Chondrocyte (in vitro differentiated cells): ENCODE measurements at regions not wholly inside any gene's neighbourhood (a gene's known extent, or its start where the extent isn't known, plus 50 kb on each side); places are given as distances from the start of the nearest gene placed in this dataset.

ENCODE experiments used
- DNase-seq: peaks from one replicate; pipeline ENCODE4 v3.0.0; 2021; ENCODE audit warnings: mixed read lengths, low spot score
- H3K27ac Mint-ChIP-seq: one replicate; pipeline ENCODE4 v1.8.0; 2021; ENCODE audit warnings: mild to moderate bottlenecking, moderate library complexity, mixed read lengths; ENCODE audit not compliant: unreplicated experiment
- H3K27me3 Mint-ChIP-seq: 2 replicates; pipeline ENCODE4 v1.8.0; 2021; ENCODE audit warnings: low read depth, mixed read lengths
- H3K36me3 Mint-ChIP-seq: 2 replicates; pipeline ENCODE4 v1.8.0; 2021; ENCODE audit warnings: low read depth, mixed read lengths
- H3K4me1 Mint-ChIP-seq: 2 replicates; pipeline ENCODE4 v1.8.0; 2021; ENCODE audit warnings: low read depth, mild to moderate bottlenecking, mixed read lengths
- H3K4me3 Mint-ChIP-seq: one replicate; pipeline ENCODE4 v1.8.0; 2021; ENCODE audit warnings: mild to moderate bottlenecking, moderate library complexity, mixed read lengths; ENCODE audit not compliant: unreplicated experiment
- H3K9me3 Mint-ChIP-seq: 2 replicates; pipeline ENCODE4 v1.8.0; 2021; ENCODE audit warnings: low read depth, mixed read lengths
- CTCF ChIP-seq: fragments of 200-600 bp; sonication (generic); IDR thresholded peaks from 2 replicates; pipeline ENCODE4 v1.5.0; 2021; ENCODE audit warnings: antibody characterized with exemption, mild to moderate bottlenecking, moderate library complexity

- no peak overlapping the region for H3K27ac Mint-ChIP-seq
- no peak overlapping the region for H3K4me3 Mint-ChIP-seq
- H3K4me1 Mint-ChIP-seq, result no peaks in the 10 kb centered on the region
- TF ChIP-seq CTCF, result no peak
- H3K36me3 Mint-ChIP-seq, result no peaks in the 10 kb centered on the region
- H3K9me3 Mint-ChIP-seq, result peaks cover 15% of the 10 kb centered on the region
- no peak for DNase-seq
- no peaks in the 10 kb centered on the region for H3K27me3 Mint-ChIP-seq
These were observed 356.0 kb downstream of the PPARGC1A start for GRCh38 chr4:23533859-23534258.

GRCh38 chr4:23516716-23517115 is 373.1 kb downstream of the PPARGC1A start:
- Mint-ChIP-seq H3K27ac (no peak overlapping the region), H3K9me3 (peaks cover 9% of the 10 kb centered on the region), H3K4me1 (no peaks in the 10 kb centered on the region), H3K27me3 (peaks cover under 1% of the 10 kb centered on the region), H3K4me3 (no peak overlapping the region), H3K36me3 (no peaks in the 10 kb centered on the region)
- no peak for DNase-seq
- no peak for TF ChIP-seq CTCF

- no peak overlapping the region for H3K4me3 Mint-ChIP-seq
- H3K4me1 Mint-ChIP-seq, result no peaks in the 10 kb centered on the region
These were observed 385.8 kb downstream of the PPARGC1A start for GRCh38 chr4:23504083-23504482.

GRCh38 chr4:23500894-23501449 is 388.9 kb downstream of the PPARGC1A start:
- Mint-ChIP-seq H3K27ac (no peak overlapping the region), H3K4me1 (no peaks in the 10 kb centered on the region), H3K9me3 (peaks cover 13% of the 10 kb centered on the region), H3K4me3 (no peak overlapping the region), H3K27me3 (peaks cover 2% of the 10 kb centered on the region), H3K36me3 (no peaks in the 10 kb centered on the region)
- no peak for DNase-seq
- TF ChIP-seq CTCF, result no peak

More at GRCh38 chr4:23504083-23504482, 385.8 kb downstream of the PPARGC1A start:
- H3K9me3 Mint-ChIP-seq, result no peaks in the 10 kb centered on the region
- DNase-seq, result no peak
- no peak for TF ChIP-seq CTCF
- peaks cover 2% of the 10 kb centered on the region for H3K27me3 Mint-ChIP-seq
- H3K27ac Mint-ChIP-seq, result no peak overlapping the region
- H3K36me3 Mint-ChIP-seq, result no peaks in the 10 kb centered on the region

- no peak overlapping the region for H3K27ac Mint-ChIP-seq
These were observed 404.0 kb downstream of the PPARGC1A start for GRCh38 chr4:23485801-23486200.

More at GRCh38 chr4:23485801-23486200, 404.0 kb downstream of the PPARGC1A start:
- Mint-ChIP-seq H3K4me3 (no peak overlapping the region), H3K4me1 (peaks cover 4% of the 10 kb centered on the region), H3K9me3 (peaks cover 2% of the 10 kb centered on the region), H3K36me3 (no peaks in the 10 kb centered on the region), H3K27me3 (no peaks in the 10 kb centered on the region)
- DNase-seq, result no peak
- TF ChIP-seq CTCF, result no peak
